ENCODE measurements at regions not wholly inside any gene's neighbourhood (a gene's known extent, or its start where the extent isn't known, plus 50 kb on each side); places are given as distances from the start of the nearest gene placed in this dataset.

- Histone ChIP-seq H3K4me1 (no peaks in the 10 kb centered on the region), H3K27ac (no peak overlapping the region), H3K9me3 (peaks cover 22% of the 10 kb centered on the region; the same call in 2 of the 3 replicates), H3K4me2 (no peak overlapping the region), H3K4me3 (no peak overlapping the region)
- no peak for DNase-seq (ENCODE audit: low read depth in 1 of 2, low spot score in 1 of 2)
- 6% methylated on average over 1 of the region's 1 CpG for WGBS (ENCODE audit: missing lambda C conversion rate)
- ChIA-PET POLR2A (no interaction called here), CTCF (interaction anchor here (1.5 kb wide), 1 partner anchor 9 kb away, joined by 3 read pairs; no protein-coding TSS in a partner anchor)
- TF ChIP-seq JUNB (IDR thresholded peaks at IDR 0.05) (no peak), MAX (IDR thresholded peaks at IDR 0.05) (no peak), EHF (CRISPR knock-in tag; IDR thresholded peaks at IDR 0.05) (no peak), ELK1 (IDR thresholded peaks at IDR 0.05; ENCODE audit: low read depth, low read length) (no peak), JUN (IDR thresholded peaks at IDR 0.05) (no peak), RNF2 (IDR thresholded peaks at IDR 0.05; ENCODE audit: borderline replicate concordance, low read depth) (no peak), RCOR1 (IDR thresholded peaks at IDR 0.05; ENCODE audit: low read depth, low read length) (no peak), CEBPB (IDR thresholded peaks at IDR 0.05) (no peak), CHD2 (IDR thresholded peaks at IDR 0.05; ENCODE audit: low read length, partially characterized antibody) (no peak), HOXB5 (CRISPR knock-in tag; IDR thresholded peaks at IDR 0.05) (no peak), POLR2A (IDR thresholded peaks at IDR 0.05; ENCODE audit: low read length) (no peak), BCL3 (IDR thresholded peaks at IDR 0.05) (no peak), MAFK (IDR thresholded peaks at IDR 0.05; ENCODE audit: partially characterized antibody) (no peak), HES2 (IDR thresholded peaks at IDR 0.05) (no peak), PHF8 (IDR thresholded peaks at IDR 0.05; ENCODE audit: borderline replicate concordance, low read depth) (no peak), MAZ (IDR thresholded peaks at IDR 0.05; ENCODE audit: borderline replicate concordance, low read depth, low read length) (no peak), GATA3 (IDR thresholded peaks at IDR 0.05; ENCODE audit: borderline replicate concordance) (no peak)
- no peak for FAIRE-seq
- no peak for ATAC-seq
These were observed 95.0 kb downstream of the FAM53A start for GRCh38 chr4:1589098-1589497.

GRCh38 chr4:1588306-1588705 lies 95.8 kb downstream of the FAM53A start:
- TF ChIP-seq PHF8 (IDR thresholded peaks at IDR 0.05; ENCODE audit: borderline replicate concordance, low read depth) (no peak), EP300 (IDR thresholded peaks at IDR 0.05) (no peak), ZC3H11A (IDR thresholded peaks at IDR 0.05) (no peak)

GRCh38 chr4:1584498-1584897 lies 99.6 kb downstream of the FAM53A start:
- FAIRE-seq, result no peak
- ChIA-PET CTCF (no interaction called here), POLR2A (no interaction called here)
- Histone ChIP-seq H3K4me1 (peaks cover 5% of the 10 kb centered on the region; the same call in 2 of the 3 replicates), H3K4me3 (no peak overlapping the region), H3K9me3 (peaks cover 10% of the 10 kb centered on the region; the same call in 2 of the 3 replicates), H3K27ac (no peak overlapping the region), H3K4me2 (no peak overlapping the region)
- ATAC-seq, result no peak
- 8% methylated on average over 1 of the region's 3 CpGs for WGBS (ENCODE audit: missing lambda C conversion rate)
- no peak for DNase-seq (ENCODE audit: low read depth in 1 of 2, low spot score in 1 of 2)
- no peak for TF ChIP-seq HEYL (CRISPR knock-in tag; IDR thresholded peaks at IDR 0.05)
- TF ChIP-seq BCL3 (IDR thresholded peaks at IDR 0.05), result no peak
- no peak for TF ChIP-seq BHLHE40 (IDR thresholded peaks at IDR 0.05; ENCODE audit: low read depth, low read length)
- TF ChIP-seq CBX2 (IDR thresholded peaks at IDR 0.05; ENCODE audit: borderline replicate concordance, low read depth), result no peak
- no peak for TF ChIP-seq EHMT2 (IDR thresholded peaks at IDR 0.05; ENCODE audit: low read depth)
- no peak for TF ChIP-seq POLR2AphosphoS2 (conservative IDR thresholded peaks at IDR 0.05; ENCODE audit: low read length)
- TF ChIP-seq CBX8 (IDR thresholded peaks at IDR 0.05), result no peak
- no peak for TF ChIP-seq CTCF (IDR thresholded peaks at IDR 0.05)
- TF ChIP-seq MAFK (IDR thresholded peaks at IDR 0.05; ENCODE audit: partially characterized antibody), result no peak
- no peak for TF ChIP-seq PHF8 (IDR thresholded peaks at IDR 0.05; ENCODE audit: borderline replicate concordance, low read depth)
- TF ChIP-seq FOSB (CRISPR knock-in tag; IDR thresholded peaks at IDR 0.05), result no peak
- TF ChIP-seq HOXB5 (CRISPR knock-in tag; IDR thresholded peaks at IDR 0.05), result no peak
- no peak for TF ChIP-seq EHF (CRISPR knock-in tag; IDR thresholded peaks at IDR 0.05)
- no peak for TF ChIP-seq KDM5A (IDR thresholded peaks at IDR 0.05)
- TF ChIP-seq CEBPB (IDR thresholded peaks at IDR 0.05), result no peak
- TF ChIP-seq ZC3H11A (IDR thresholded peaks at IDR 0.05), result no peak
- TF ChIP-seq MAX (IDR thresholded peaks at IDR 0.05), result no peak
- no peak for TF ChIP-seq ZFP36 (IDR thresholded peaks at IDR 0.05; ENCODE audit: borderline replicate concordance, partially characterized antibody)
- TF ChIP-seq HDAC2 (IDR thresholded peaks at IDR 0.05), result no peak

More at GRCh38 chr4:1588306-1588705, 95.8 kb downstream of the FAM53A start:
- Histone ChIP-seq H3K9me3 (peaks cover 22% of the 10 kb centered on the region; the same call in 2 of the 3 replicates), H3K4me3 (no peak overlapping the region), H3K4me2 (no peak overlapping the region), H3K27ac (no peak overlapping the region), H3K4me1 (no peaks in the 10 kb centered on the region)
- CTCF ChIA-PET, result interaction anchor here (1.5 kb wide), 1 partner anchor 8 kb away, joined by 3 read pairs; no protein-coding TSS in a partner anchor
- 26% methylated on average over 4 of the region's 5 CpGs for WGBS (ENCODE audit: missing lambda C conversion rate)
- ATAC-seq, result no peak
- no peak for FAIRE-seq
- no peak for DNase-seq (ENCODE audit: low read depth in 1 of 2, low spot score in 1 of 2)
- POLR2A ChIA-PET, result no interaction called here

All from A549 (cell line).